Breast epithelium (tissue), 3 donors: ENCODE measurements at regions not wholly inside any gene's neighbourhood (a gene's known extent, or its start where the extent isn't known, plus 50 kb on each side); places are given as distances from the start of the nearest gene placed in this dataset.

Experiments used
- CTCF ChIP-seq, 3 donors: fragments of 450-650 bp; IDR thresholded peaks; one replicate each; pipeline ENCODE4 v1.5.1; 2016 to 2017; ENCODE audit warnings: antibody characterized with exemption in 3 of 3, mild to moderate bottlenecking in 3 of 3, moderate library complexity in 3 of 3
- POLR2AphosphoS5 ChIP-seq, 3 donors: sonication (generic); formaldehyde crosslinking; IDR thresholded peaks; one replicate each; pipeline ENCODE4 v1.6.1; 2017; ENCODE audit warnings: antibody characterized with exemption in 3 of 3

- TF ChIP-seq CTCF (IDR thresholded peaks at IDR 0.05) (no peak), POLR2AphosphoS5 (IDR thresholded peaks at IDR 0.05) (no peak)
Observed at GRCh38 chr9:87216897-87217455, 269.7 kb upstream of the GAS1 start.
